Parathyroid adenoma (tissue), 2 donors: ENCODE measurements at regions not wholly inside any gene's neighbourhood (a gene's known extent, or its start where the extent isn't known, plus 50 kb on each side); places are given as distances from the start of the nearest gene placed in this dataset.

Source experiments
- H2AFZ ChIP-seq: fragments of 300-600 bp; sonication (generic); one replicate; pipeline ENCODE4 v1.7.0; 2017; ENCODE audit warnings: antibody characterized with exemption, mild to moderate bottlenecking
- H3K27ac ChIP-seq: fragments of 300-600 bp; sonication (generic); one replicate; pipeline ENCODE4 v1.7.0; 2017
- H3K27me3 ChIP-seq: fragments of 300-600 bp; sonication (generic); one replicate; pipeline ENCODE4 v1.7.0; 2017; ENCODE audit warnings: low read length; ENCODE audit not compliant: control insufficient read depth, insufficient read depth
- H3K36me3 ChIP-seq: fragments of 300-600 bp; sonication (generic); one replicate; pipeline ENCODE4 v1.7.0; 2017; ENCODE audit warnings: low read length; ENCODE audit not compliant: control insufficient read depth, insufficient read depth
- H3K4me1 ChIP-seq: fragments of 300-600 bp; sonication (generic); one replicate; pipeline ENCODE4 v1.7.0; 2017; ENCODE audit warnings: control low read depth
- H3K4me2 ChIP-seq: fragments of 300-600 bp; sonication (generic); one replicate; pipeline ENCODE4 v1.7.0; 2017; ENCODE audit warnings: low read length
- H3K4me3 ChIP-seq: fragments of 300-600 bp; sonication (generic); one replicate; pipeline ENCODE4 v1.7.0; 2017; ENCODE audit warnings: low read depth, low read length
- H3K79me2 ChIP-seq: fragments of 300-600 bp; sonication (generic); one replicate; pipeline ENCODE4 v1.7.0; 2017; ENCODE audit warnings: control low read depth
- H3K9ac ChIP-seq: fragments of 300-600 bp; sonication (generic); one replicate; pipeline ENCODE4 v1.7.0; 2017; ENCODE audit warnings: mild to moderate bottlenecking
- H3K9me3 ChIP-seq: fragments of 300-600 bp; sonication (generic); one replicate; pipeline ENCODE4 v1.7.0; 2017; ENCODE audit warnings: low read length; ENCODE audit not compliant: control insufficient read depth
- TF ChIP-seq, protein P1 (sequence below): fragments of 300-600 bp; sonication (generic); IDR thresholded peaks from one replicate; pipeline ENCODE4 v1.7.0; 2017; ENCODE audit warnings: antibody characterized with exemption, mild to moderate bottlenecking
- donor health status: primary hyperparathyroidism.

DNA sequence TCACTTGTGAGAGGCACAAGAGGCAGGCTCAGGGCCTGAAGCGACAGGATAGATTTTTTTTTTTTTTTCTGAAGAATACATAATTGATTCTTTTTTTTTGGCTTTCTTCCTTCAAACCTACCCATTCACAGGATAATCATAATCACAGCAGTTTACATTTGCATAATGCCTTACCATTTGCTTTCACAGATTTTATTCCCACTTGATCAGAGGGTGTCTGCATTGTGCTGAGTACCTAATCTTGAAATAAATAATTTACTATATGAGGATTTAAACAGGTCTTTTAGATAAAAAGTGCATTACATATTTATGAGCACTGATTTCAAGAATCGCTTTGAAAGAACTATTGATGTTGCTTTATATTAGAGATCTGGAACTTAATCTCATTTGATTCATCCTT is 219.3 kb downstream of the SPRY1 start:
- Histone ChIP-seq H3K9me3 (no peaks in the 10 kb centered on the region), H3K36me3 (no peaks in the 10 kb centered on the region), H2AFZ (no peak overlapping the region), H3K9ac (no peak overlapping the region), H3K4me3 (no peak overlapping the region), H3K4me1 (no peaks in the 10 kb centered on the region), H3K4me2 (no peak overlapping the region), H3K79me2 (no peaks in the 10 kb centered on the region), H3K27me3 (no peaks in the 10 kb centered on the region), H3K27ac (no peak overlapping the region)
- TF ChIP-seq, protein P1, sequence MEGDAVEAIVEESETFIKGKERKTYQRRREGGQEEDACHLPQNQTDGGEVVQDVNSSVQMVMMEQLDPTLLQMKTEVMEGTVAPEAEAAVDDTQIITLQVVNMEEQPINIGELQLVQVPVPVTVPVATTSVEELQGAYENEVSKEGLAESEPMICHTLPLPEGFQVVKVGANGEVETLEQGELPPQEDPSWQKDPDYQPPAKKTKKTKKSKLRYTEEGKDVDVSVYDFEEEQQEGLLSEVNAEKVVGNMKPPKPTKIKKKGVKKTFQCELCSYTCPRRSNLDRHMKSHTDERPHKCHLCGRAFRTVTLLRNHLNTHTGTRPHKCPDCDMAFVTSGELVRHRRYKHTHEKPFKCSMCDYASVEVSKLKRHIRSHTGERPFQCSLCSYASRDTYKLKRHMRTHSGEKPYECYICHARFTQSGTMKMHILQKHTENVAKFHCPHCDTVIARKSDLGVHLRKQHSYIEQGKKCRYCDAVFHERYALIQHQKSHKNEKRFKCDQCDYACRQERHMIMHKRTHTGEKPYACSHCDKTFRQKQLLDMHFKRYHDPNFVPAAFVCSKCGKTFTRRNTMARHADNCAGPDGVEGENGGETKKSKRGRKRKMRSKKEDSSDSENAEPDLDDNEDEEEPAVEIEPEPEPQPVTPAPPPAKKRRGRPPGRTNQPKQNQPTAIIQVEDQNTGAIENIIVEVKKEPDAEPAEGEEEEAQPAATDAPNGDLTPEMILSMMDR, result no peak

DNA sequence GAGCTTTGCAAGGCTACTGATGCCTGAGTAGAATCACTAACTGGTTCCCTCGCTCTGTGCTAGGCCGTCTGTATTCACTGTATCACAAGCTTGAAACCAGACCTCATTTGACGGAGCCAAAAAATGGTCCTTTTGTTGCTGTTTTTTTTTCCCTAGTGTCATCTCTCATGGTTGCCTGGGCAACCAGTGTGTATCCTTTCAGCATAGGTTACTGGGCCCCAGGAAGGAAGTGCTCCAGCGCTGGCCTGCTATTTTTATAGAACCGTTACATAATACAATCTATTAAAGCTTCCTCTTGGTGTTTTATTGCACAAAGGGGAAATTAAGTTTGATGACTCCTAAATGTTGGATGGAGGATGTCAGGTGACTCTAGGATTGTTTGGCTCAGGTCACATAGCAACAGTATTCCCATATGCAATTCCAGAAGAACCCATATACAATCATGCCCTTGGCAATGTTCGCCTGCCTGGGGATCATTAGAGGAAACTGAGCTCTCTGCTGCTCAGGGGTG is 220.4 kb downstream of the SPRY1 start:
- Histone ChIP-seq H3K79me2 (no peaks in the 10 kb centered on the region), H3K4me2 (no peak overlapping the region), H3K9ac (no peak overlapping the region), H3K4me3 (no peak overlapping the region), H3K27ac (peak overlapping the region; percentile 42), H3K36me3 (no peaks in the 10 kb centered on the region), H2AFZ (no peak overlapping the region), H3K9me3 (no peaks in the 10 kb centered on the region), H3K27me3 (no peaks in the 10 kb centered on the region), H3K4me1 (no peaks in the 10 kb centered on the region)
- TF ChIP-seq, protein P1, result no peak

DNA sequence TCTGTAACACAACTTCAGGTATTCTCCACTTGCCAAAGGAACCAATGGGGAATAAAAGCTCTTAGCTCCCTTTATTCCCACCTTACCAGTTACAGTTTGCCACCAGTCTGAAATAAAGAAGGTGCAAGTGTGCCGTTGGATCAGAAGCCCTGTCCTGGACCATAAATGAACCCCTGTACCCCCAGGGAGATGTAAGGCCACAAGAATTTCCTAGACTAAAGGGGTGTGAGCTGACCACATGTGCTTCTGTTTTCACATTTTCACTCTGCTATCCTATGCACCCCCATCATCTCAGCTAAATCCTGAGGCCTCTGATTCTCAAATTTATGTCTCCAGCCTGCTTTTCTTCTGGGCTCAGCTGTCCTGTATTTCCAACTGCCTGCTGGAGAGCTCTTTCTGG is 221.2 kb downstream of the SPRY1 start:
- H3K36me3 ChIP-seq, result no peaks in the 10 kb centered on the region
- H3K4me2 ChIP-seq, result no peak overlapping the region
- H3K9me3 ChIP-seq, result no peaks in the 10 kb centered on the region
- TF ChIP-seq, protein P1, result no peak
- H3K27ac ChIP-seq, result no peak overlapping the region
- no peak overlapping the region for H2AFZ ChIP-seq
- no peak overlapping the region for H3K4me3 ChIP-seq
- no peaks in the 10 kb centered on the region for H3K4me1 ChIP-seq
- no peaks in the 10 kb centered on the region for H3K27me3 ChIP-seq
- H3K9ac ChIP-seq, result no peak overlapping the region
- H3K79me2 ChIP-seq, result no peaks in the 10 kb centered on the region

DNA sequence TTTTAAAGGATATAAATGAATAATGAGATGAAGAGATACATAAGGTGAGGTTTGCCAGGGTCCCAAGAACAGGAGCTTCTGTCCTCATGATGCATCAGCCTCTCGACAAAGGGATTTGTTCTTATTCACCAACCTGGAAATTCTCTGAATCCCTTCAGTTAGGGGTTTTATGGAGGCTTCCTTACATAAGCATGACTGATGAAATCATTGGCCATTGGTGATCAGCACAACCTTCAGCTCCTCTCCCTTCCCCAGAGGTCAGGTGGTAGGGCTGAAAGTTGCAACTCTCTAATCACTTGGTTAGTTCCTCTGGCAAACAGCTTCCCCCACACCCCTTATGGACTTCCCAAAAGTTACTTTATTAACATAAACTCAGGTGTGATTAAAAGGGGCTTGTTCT is 222.0 kb downstream of the SPRY1 start:
- no peak overlapping the region for H3K4me3 ChIP-seq
- H3K9me3 ChIP-seq, result no peaks in the 10 kb centered on the region
- no peaks in the 10 kb centered on the region for H3K4me1 ChIP-seq
- H3K4me2 ChIP-seq, result no peak overlapping the region
- no peaks in the 10 kb centered on the region for H3K36me3 ChIP-seq
- no peaks in the 10 kb centered on the region for H3K27me3 ChIP-seq
- no peak overlapping the region for H2AFZ ChIP-seq
- TF ChIP-seq, protein P1, result no peak
- H3K9ac ChIP-seq, result no peak overlapping the region
- no peaks in the 10 kb centered on the region for H3K79me2 ChIP-seq
- no peak overlapping the region for H3K27ac ChIP-seq

DNA sequence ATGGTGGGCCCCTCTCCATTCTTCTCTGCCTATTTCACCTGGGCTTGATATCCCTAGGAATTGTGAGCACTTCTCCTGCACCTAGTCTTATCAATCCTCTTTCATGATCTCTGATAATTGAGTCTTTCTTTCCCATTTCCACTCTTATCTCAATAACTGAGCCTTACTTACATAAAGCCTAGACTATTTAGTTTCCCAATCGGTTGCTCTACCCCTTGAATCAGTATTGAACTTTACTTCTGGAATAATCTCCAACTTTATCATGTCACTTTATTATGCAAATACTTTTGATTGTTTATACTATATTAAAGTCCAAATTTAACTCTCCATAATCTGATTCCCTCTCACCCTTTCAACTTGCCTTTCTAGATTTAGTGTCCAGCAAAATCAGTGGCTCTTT is 222.7 kb downstream of the SPRY1 start:
- Histone ChIP-seq H3K36me3 (no peaks in the 10 kb centered on the region), H3K4me3 (no peak overlapping the region), H2AFZ (no peak overlapping the region), H3K27ac (no peak overlapping the region), H3K27me3 (no peaks in the 10 kb centered on the region), H3K9ac (no peak overlapping the region), H3K4me2 (no peak overlapping the region), H3K9me3 (no peaks in the 10 kb centered on the region), H3K4me1 (no peaks in the 10 kb centered on the region), H3K79me2 (no peaks in the 10 kb centered on the region)
- TF ChIP-seq, protein P1, result no peak
